ENCODE measurements at regions not wholly inside any gene's neighbourhood (a gene's known extent, or its start where the extent isn't known, plus 50 kb on each side); places are given as distances from the start of the nearest gene placed in this dataset.
"Not testable (repeated sequence)": the region's sequence is repeated elsewhere in the genome, so short reads cannot be mapped to it uniquely, and the experiment has no call there.

GRCh38 chr18:34352385-34353163 lies 127.9 kb upstream of the NOL4 start:
- no peak for DNase-seq (ENCODE audit: low spot score)

- no peak for DNase-seq (ENCODE audit: low spot score)
These were observed 129.6 kb upstream of the NOL4 start for GRCh38 chr18:34354351-34354750.

- no peak for DNase-seq (ENCODE audit: low spot score)
These were observed 133.3 kb upstream of the NOL4 start for GRCh38 chr18:34357944-34358580.

- no peak for DNase-seq (ENCODE audit: low spot score)
These were observed 134.2 kb upstream of the NOL4 start for GRCh38 chr18:34358923-34359322.

- DNase-seq (ENCODE audit: low spot score) = no peak
These were observed 140.0 kb upstream of the NOL4 start for GRCh38 chr18:34364699-34365098.

GRCh38 chr18:34370704-34371395 lies 146.1 kb upstream of the NOL4 start:
- DNase-seq (ENCODE audit: low spot score) = no peak

GRCh38 chr18:34380326-34380725 lies 155.6 kb upstream of the NOL4 start:
- no peak for DNase-seq (ENCODE audit: low spot score)

- DNase-seq (ENCODE audit: low spot score) = no peak
These were observed 160.6 kb upstream of the NOL4 start for GRCh38 chr18:34385311-34385710.

GRCh38 chr18:34386803-34387202 lies 162.1 kb upstream of the NOL4 start:
- no peak for DNase-seq (ENCODE audit: low spot score)

- DNase-seq (ENCODE audit: low spot score) = no peak
These were observed 172.7 kb upstream of the NOL4 start for GRCh38 chr18:34397286-34397896.

- DNase-seq (ENCODE audit: low spot score) = no peak
These were observed 175.2 kb upstream of the NOL4 start for GRCh38 chr18:34399892-34400291.

GRCh38 chr18:34400834-34401233 lies 176.1 kb upstream of the NOL4 start:
- no peak for DNase-seq (ENCODE audit: low spot score)

- no peak for DNase-seq (ENCODE audit: low spot score)
These were observed 177.1 kb upstream of the NOL4 start for GRCh38 chr18:34401775-34402174.

GRCh38 chr18:34407471-34407870 lies 182.8 kb upstream of the NOL4 start:
- not testable (repeated sequence) for DNase-seq (ENCODE audit: low spot score)

GRCh38 chr18:34411952-34412351 lies 187.2 kb upstream of the NOL4 start:
- no peak for DNase-seq (ENCODE audit: low spot score)

- no peak for DNase-seq (ENCODE audit: low spot score)
These were observed 206.3 kb upstream of the NOL4 start for GRCh38 chr18:34431042-34431441.

GRCh38 chr18:34444622-34445021 lies 219.9 kb upstream of the NOL4 start:
- DNase-seq (ENCODE audit: low spot score) = no peak

GRCh38 chr18:34448662-34449061 lies 223.9 kb upstream of the NOL4 start:
- no peak for DNase-seq (ENCODE audit: low spot score)

GRCh38 chr18:34457761-34458160 lies 233.0 kb upstream of the NOL4 start:
- no peak for DNase-seq (ENCODE audit: low spot score)

- no peak for DNase-seq (ENCODE audit: low spot score)
These were observed 233.8 kb upstream of the NOL4 start for GRCh38 chr18:34458410-34458977.

GRCh38 chr18:34461266-34461665 lies 236.6 kb upstream of the NOL4 start:
- DNase-seq (ENCODE audit: low spot score) = no peak

GRCh38 chr18:34467058-34467457 lies 242.3 kb upstream of the NOL4 start:
- no peak for DNase-seq (ENCODE audit: low spot score)

All from AG08395 (cell line).